H1 (cell line): ENCODE measurements at regions not wholly inside any gene's neighbourhood (a gene's known extent, or its start where the extent isn't known, plus 50 kb on each side); places are given as distances from the start of the nearest gene placed in this dataset.

Source experiments
- POU5F1 ChIP-seq: IDR thresholded peaks from 2 replicates; pipeline ENCODE4 v1.6.1; 2011; ENCODE audit warnings: low read depth, mild to moderate bottlenecking, low read length, moderate library complexity
- USF2 ChIP-seq: IDR thresholded peaks from 2 replicates; pipeline ENCODE4 v1.6.1; 2011; ENCODE audit warnings: low read length, improper control_type of control experiment
- ZNF274 ChIP-seq: IDR thresholded peaks from 2 replicates; pipeline ENCODE4 v1.7.0; 2012; ENCODE audit warnings: low read length, borderline replicate concordance; ENCODE audit errors: extremely low read depth

DNA sequence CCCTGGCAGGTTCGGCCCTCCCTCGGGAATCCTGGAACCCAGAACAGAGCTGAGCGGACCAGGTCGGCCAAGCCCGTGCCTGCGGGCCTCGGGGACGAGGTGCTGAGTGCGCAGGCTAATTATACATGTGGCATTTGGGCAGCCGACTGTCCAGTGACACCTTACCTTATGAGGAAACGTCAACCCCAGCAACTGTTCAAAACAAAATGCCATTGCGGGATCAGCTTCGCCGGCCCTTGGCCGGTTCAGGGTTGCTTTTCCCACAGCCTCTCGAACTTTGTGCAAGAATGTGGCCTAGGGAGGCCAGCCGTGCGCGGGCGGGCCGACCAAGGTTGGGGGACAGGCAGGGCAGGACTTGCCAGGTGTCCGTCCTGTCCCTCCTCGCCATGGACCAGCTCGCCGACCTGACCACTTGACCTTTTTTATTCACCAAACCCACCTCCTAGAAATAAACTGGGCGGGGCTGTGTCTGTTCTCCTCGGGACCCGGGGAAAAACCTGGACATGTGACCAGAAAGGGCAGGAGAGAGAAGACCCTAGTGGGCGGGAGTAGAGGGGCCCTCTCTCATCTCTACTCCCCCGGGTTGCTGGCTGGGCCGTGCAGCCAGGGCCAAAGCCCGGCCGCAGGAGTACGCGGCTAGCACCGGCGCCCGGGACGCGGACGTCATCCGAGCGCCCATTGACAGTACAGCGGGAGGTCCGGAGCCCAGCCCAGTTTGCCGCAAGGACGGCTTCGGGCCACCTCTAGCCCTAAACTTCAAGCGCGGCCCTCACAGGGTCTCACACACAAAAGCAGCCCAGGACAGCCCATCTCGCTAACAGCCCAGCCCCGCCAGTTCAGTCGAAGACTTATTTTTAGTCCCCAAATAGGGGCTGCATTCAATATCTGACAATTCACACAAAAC, 134.3 kb upstream of the C11orf58 start (continued):
- TF ChIP-seq ZNF274 (no peak), POU5F1 (no peak), USF2 (no peak)
